ENCODE measurements at regions not wholly inside any gene's neighbourhood (a gene's known extent, or its start where the extent isn't known, plus 50 kb on each side); places are given as distances from the start of the nearest gene placed in this dataset.

GRCh38 chr12:90854136-90854689 is 100.8 kb downstream of the CCER1 start:
- no peak overlapping the region for H2AFZ ChIP-seq (ENCODE audit: low read length)
- H2BK12ac ChIP-seq (ENCODE audit: insufficient read length, low read depth, low read length) = no peak overlapping the region
- no peak overlapping the region for H3K4me3 Mint-ChIP-seq
- H3K36me3 Mint-ChIP-seq (ENCODE audit: insufficient read depth in 1 of 3, low read depth in 3 of 3) = no peaks in the 10 kb centered on the region
- no peaks in the 10 kb centered on the region for H3K79me2 ChIP-seq (ENCODE audit: insufficient read depth, low read length)
- no peak overlapping the region for H4K8ac ChIP-seq (replicated peaks; ENCODE audit: insufficient read length, low read depth, low read length)
- WGBS (ENCODE audit: extremely low coverage, insufficient read length, low lambda C conversion rate) = no CpG with 5 or more reads among the region's 8 CpGs
- no peak overlapping the region for H2BK120ac ChIP-seq (ENCODE audit: low read depth, low read length, poor library complexity, severe bottlenecking)
- H3K4me2 ChIP-seq (ENCODE audit: insufficient read depth, insufficient read length, low read length) = no peak overlapping the region
- H3K4ac ChIP-seq (ENCODE audit: low read depth, low read length) = no peak overlapping the region
- H3K9me3 ChIP-seq (ENCODE audit: control insufficient read depth, low read depth, low read length) = no peaks in the 10 kb centered on the region
- H4K91ac ChIP-seq (ENCODE audit: insufficient read length, low read depth, low read length) = no peak overlapping the region
- peak; percentile 83 for TF ChIP-seq CTCF (conservative IDR thresholded peaks at IDR 0.05)
- no peaks in the 10 kb centered on the region for H3K4me1 Mint-ChIP-seq
- no peak for DNase-seq
- no peaks in the 10 kb centered on the region for H4K20me1 ChIP-seq (ENCODE audit: control insufficient read depth, insufficient read depth, insufficient read length)
- H2BK15ac ChIP-seq (ENCODE audit: low read depth, low read length) = no peak overlapping the region
- no peak overlapping the region for H3K14ac ChIP-seq (ENCODE audit: insufficient read depth, low read length)
- no peak overlapping the region for H3T11ph ChIP-seq (ENCODE audit: low read length)
- H2BK20ac ChIP-seq (ENCODE audit: low read depth, low read length, poor library complexity, severe bottlenecking) = no peak overlapping the region
- no peaks in the 10 kb centered on the region for H3K79me1 ChIP-seq (ENCODE audit: insufficient read depth, low read depth, low read length, poor library complexity, severe bottlenecking)
- H4K5ac ChIP-seq (ENCODE audit: insufficient read length, low read depth, low read length) = no peak overlapping the region
- H3K23me2 ChIP-seq (ENCODE audit: insufficient read length, low read depth, low read length, poor library complexity, severe bottlenecking) = no peaks in the 10 kb centered on the region
- no peak overlapping the region for H3K9ac ChIP-seq (ENCODE audit: extremely low read depth, insufficient read length, low read length)
- H2AK5ac ChIP-seq (ENCODE audit: insufficient read length, low read length) = no peak overlapping the region
- no peak overlapping the region for H2BK5ac ChIP-seq (ENCODE audit: insufficient read length, low read length)
- H3K18ac ChIP-seq (ENCODE audit: insufficient read length, low read depth, low read length) = no peak overlapping the region
- no peaks in the 10 kb centered on the region for H3K9me3 Mint-ChIP-seq
- H3K4me1 ChIP-seq (ENCODE audit: insufficient read depth, low read length) = no peaks in the 10 kb centered on the region
- H3K27ac Mint-ChIP-seq = no peak overlapping the region
- H3K23ac ChIP-seq (ENCODE audit: insufficient read length, low read depth, low read length) = no peak overlapping the region
- no peaks in the 10 kb centered on the region for H3K27me3 Mint-ChIP-seq (ENCODE audit: low read depth)
- no peak overlapping the region for H3K56ac ChIP-seq (ENCODE audit: insufficient read length, low read depth, low read length)
- no peaks in the 10 kb centered on the region for H3K27me3 ChIP-seq (ENCODE audit: insufficient read depth, low read length)
- H3K27ac ChIP-seq (ENCODE audit: insufficient read length, low read depth, low read length) = no peak overlapping the region

Measured in H9 (cell line).